ENCODE measurements at regions not wholly inside any gene's neighbourhood (a gene's known extent, or its start where the extent isn't known, plus 50 kb on each side); places are given as distances from the start of the nearest gene placed in this dataset.
"Not testable (repeated sequence)": the region's sequence is repeated elsewhere in the genome, so short reads cannot be mapped to it uniquely, and the experiment has no call there.

GRCh38 chr5:57358796-57359592, 123.6 kb downstream of the ACTBL2 start:
- no peaks in the 10 kb centered on the region for H3K27me3 ChIP-seq

GRCh38 chr5:57356850-57357249, 125.8 kb downstream of the ACTBL2 start:
- H3K36me3 ChIP-seq; H3K27ac ChIP-seq; H3K4me3 ChIP-seq; H3K4me1 ChIP-seq; H3K9me3 ChIP-seq; H3K9ac ChIP-seq (ENCODE audit: low read depth in 2 of 2, low read length in 2 of 2); intact Hi-C loops (cut with DNase I); DNase-seq; H3K27me3 ChIP-seq: not testable (repeated sequence)

More at GRCh38 chr5:57358796-57359592, 123.6 kb downstream of the ACTBL2 start:
- Histone ChIP-seq H3K9ac (ENCODE audit: low read depth in 2 of 2, low read length in 2 of 2) (no peak overlapping the region), H3K27ac (no peak overlapping the region), H3K9me3 (no peaks in the 10 kb centered on the region), H3K4me3 (no peak overlapping the region), H3K36me3 (no peaks in the 10 kb centered on the region), H3K4me1 (no peaks in the 10 kb centered on the region)
- no peak for DNase-seq
- TF ChIP-seq CTCF (IDR thresholded peaks at IDR 0.05): no peak
- intact Hi-C loops (cut with DNase I): no loop called here

- Histone ChIP-seq H3K36me3 (no peaks in the 10 kb centered on the region), H3K27me3 (no peaks in the 10 kb centered on the region), H3K4me1 (no peaks in the 10 kb centered on the region), H3K4me3 (no peak overlapping the region), H3K9me3 (no peaks in the 10 kb centered on the region), H3K9ac (ENCODE audit: low read depth in 2 of 2, low read length in 2 of 2) (no peak overlapping the region), H3K27ac (no peak overlapping the region)
- DNase-seq: no peak
- no peak for TF ChIP-seq CTCF (IDR thresholded peaks at IDR 0.05)
- intact Hi-C loops (cut with DNase I): no loop called here
Observed at GRCh38 chr5:57349214-57349613, 133.4 kb downstream of the ACTBL2 start.

GRCh38 chr5:57348376-57349140, 134.1 kb downstream of the ACTBL2 start:
- H3K9ac ChIP-seq (ENCODE audit: low read depth in 2 of 2, low read length in 2 of 2): no peak overlapping the region
- H3K36me3 ChIP-seq: no peaks in the 10 kb centered on the region
- no peak overlapping the region for H3K27ac ChIP-seq
- no peak for TF ChIP-seq CTCF (IDR thresholded peaks at IDR 0.05)
- H3K4me3 ChIP-seq: no peak overlapping the region
- no peaks in the 10 kb centered on the region for H3K27me3 ChIP-seq
- H3K9me3 ChIP-seq: no peaks in the 10 kb centered on the region
- no peaks in the 10 kb centered on the region for H3K4me1 ChIP-seq
- intact Hi-C loops (cut with DNase I): no loop called here
- no peak for DNase-seq

GRCh38 chr5:57346328-57346727, 136.3 kb downstream of the ACTBL2 start:
- intact Hi-C loops (cut with DNase I): no loop called here
- Histone ChIP-seq H3K4me3 (no peak overlapping the region), H3K27ac (no peak overlapping the region), H3K9ac (ENCODE audit: low read depth in 2 of 2, low read length in 2 of 2) (no peak overlapping the region), H3K27me3 (no peaks in the 10 kb centered on the region), H3K36me3 (no peaks in the 10 kb centered on the region), H3K9me3 (no peaks in the 10 kb centered on the region), H3K4me1 (no peaks in the 10 kb centered on the region)
- TF ChIP-seq CTCF (IDR thresholded peaks at IDR 0.05): no peak
- DNase-seq: no peak
